Kidney tubule cell (primary cell): ENCODE measurements at regions not wholly inside any gene's neighbourhood (a gene's known extent, or its start where the extent isn't known, plus 50 kb on each side); places are given as distances from the start of the nearest gene placed in this dataset.

Source experiments
- DNase-seq: peaks from one replicate; pipeline ENCODE4 v3.0.0-alpha.2; 2018; ENCODE audit warnings: low spot score

- peak; percentile 90 for DNase-seq
These were observed 189.7 kb upstream of the JAG1 start for GRCh38 chr20:10863337-10864060.

- DNase-seq = peak; percentile 77
These were observed 190.4 kb upstream of the JAG1 start for GRCh38 chr20:10864076-10864672.

GRCh38 chr20:10868299-10868698 lies 194.5 kb upstream of the JAG1 start:
- no peak for DNase-seq

GRCh38 chr20:10873026-10873425 lies 199.2 kb upstream of the JAG1 start:
- no peak for DNase-seq

- no peak for DNase-seq
These were observed 201.9 kb upstream of the JAG1 start for GRCh38 chr20:10875653-10876052.

GRCh38 chr20:10876558-10876957 lies 202.8 kb upstream of the JAG1 start:
- DNase-seq = no peak

- DNase-seq = no peak
These were observed 203.5 kb upstream of the JAG1 start for GRCh38 chr20:10877342-10877741.

- no peak for DNase-seq
These were observed 209.4 kb upstream of the JAG1 start for GRCh38 chr20:10883166-10883565.

- DNase-seq = peak; percentile 75
These were observed 219.5 kb upstream of the JAG1 start for GRCh38 chr20:10893321-10893720.

GRCh38 chr20:10897336-10897735 lies 223.5 kb upstream of the JAG1 start:
- no peak for DNase-seq

- DNase-seq = no peak
These were observed 224.8 kb upstream of the JAG1 start for GRCh38 chr20:10898552-10898951.

- no peak for DNase-seq
These were observed 228.4 kb upstream of the JAG1 start for GRCh38 chr20:10902174-10902573.

GRCh38 chr20:10902576-10903282 lies 228.9 kb upstream of the JAG1 start:
- DNase-seq = peak; percentile 22

- no peak for DNase-seq
These were observed 233.0 kb upstream of the JAG1 start for GRCh38 chr20:10906834-10907233.

- no peak for DNase-seq
These were observed 236.0 kb upstream of the JAG1 start for GRCh38 chr20:10909803-10910202.

GRCh38 chr20:10910535-10911178 lies 236.9 kb upstream of the JAG1 start:
- no peak for DNase-seq

- DNase-seq = no peak
These were observed 237.5 kb upstream of the JAG1 start for GRCh38 chr20:10911298-10911697.

GRCh38 chr20:10915815-10916214 lies 242.0 kb upstream of the JAG1 start:
- DNase-seq = no peak

- no peak for DNase-seq
These were observed 242.5 kb upstream of the JAG1 start for GRCh38 chr20:10916312-10916711.

- no peak for DNase-seq
These were observed 244.0 kb upstream of the JAG1 start for GRCh38 chr20:10917826-10918225.

GRCh38 chr20:10919396-10920140 lies 245.8 kb upstream of the JAG1 start:
- DNase-seq = peak; percentile 52

- no peak for DNase-seq
These were observed 246.6 kb upstream of the JAG1 start for GRCh38 chr20:10920396-10920795.
